Activated CD4-positive, alpha-beta T cell treated with anti-CD3 and anti-CD28 coated beads, Interleukin-2, amount 50 U/mL, for 4 hours (primary cell): ENCODE measurements at regions not wholly inside any gene's neighbourhood (a gene's known extent, or its start where the extent isn't known, plus 50 kb on each side); places are given as distances from the start of the nearest gene placed in this dataset.
A peak's percentile ranks its signal among the peaks of the same experiment; 100 is the strongest.
"Not testable (repeated sequence)": the region's sequence is repeated elsewhere in the genome, so short reads cannot be mapped to it uniquely, and the experiment has no call there.

Experiments used
- DNase-seq, 2 experiments: peaks; one replicate each; pipeline ENCODE4 v3.0.0-alpha.2; 2020

DNA sequence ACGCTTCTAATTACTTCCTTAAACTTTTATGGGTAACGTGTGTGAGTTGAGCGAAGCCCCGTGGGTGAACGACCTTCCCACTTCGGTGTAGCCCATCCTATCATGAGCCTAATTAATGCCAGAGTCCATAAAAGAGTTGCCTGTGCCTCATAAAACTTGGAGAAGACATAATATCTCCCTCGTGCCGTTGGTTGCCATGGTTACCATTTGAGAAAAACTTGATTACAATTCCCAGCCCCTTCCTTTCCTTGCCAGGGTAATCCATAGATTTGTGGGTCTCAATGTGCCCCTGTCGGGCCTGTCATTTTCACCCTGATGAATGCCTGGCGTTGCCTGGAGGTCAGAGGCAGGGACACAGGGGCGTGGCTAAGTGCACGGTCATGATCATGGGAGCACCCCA, 127.1 kb downstream of the GLRX3 start:
- DNase-seq, result no peak

DNA sequence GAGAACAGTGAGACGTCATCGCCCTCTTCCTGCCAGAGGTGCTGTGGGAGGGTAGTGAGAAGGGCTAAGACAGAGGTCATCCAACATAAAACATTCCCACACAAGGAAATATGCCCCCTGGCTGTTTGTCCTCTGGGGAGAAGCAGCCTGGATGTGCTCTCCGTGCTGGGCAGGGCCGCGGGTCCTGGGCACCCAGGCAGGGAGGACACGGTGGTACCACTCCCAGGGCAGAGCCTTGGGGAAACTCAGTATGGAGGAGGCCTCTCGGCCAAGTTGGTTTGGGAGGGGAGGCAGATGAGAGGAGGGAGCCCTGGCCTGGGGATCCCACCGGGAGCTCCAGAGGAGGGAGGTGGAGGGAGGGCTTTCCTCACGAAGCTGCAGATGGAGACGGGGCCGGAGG, 129.4 kb downstream of the GLRX3 start:
- DNase-seq, result no peak

GRCh38 chr10:130282492-130283218, 146.5 kb downstream of the GLRX3 start:
- no peak for DNase-seq

DNA sequence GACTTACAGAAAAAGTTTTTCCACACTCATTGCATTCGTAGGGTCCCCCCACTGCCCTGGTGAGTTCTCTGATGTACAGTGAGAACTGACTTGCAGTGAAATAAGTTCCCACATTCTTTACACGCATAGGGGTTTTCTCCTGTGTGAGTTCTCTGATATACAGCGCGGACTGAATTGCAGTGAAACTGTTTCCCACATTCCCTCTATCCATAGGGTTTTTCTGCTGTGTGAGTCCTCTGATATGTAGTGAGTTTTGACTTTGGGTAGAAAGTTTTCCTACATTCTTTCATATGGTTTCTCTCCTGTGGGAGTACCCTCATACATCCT, 147.0 kb downstream of the GLRX3 start:
- no peak for DNase-seq

GRCh38 chr10:130295761-130296160, 159.6 kb downstream of the GLRX3 start:
- DNase-seq, result not testable (repeated sequence)

DNA sequence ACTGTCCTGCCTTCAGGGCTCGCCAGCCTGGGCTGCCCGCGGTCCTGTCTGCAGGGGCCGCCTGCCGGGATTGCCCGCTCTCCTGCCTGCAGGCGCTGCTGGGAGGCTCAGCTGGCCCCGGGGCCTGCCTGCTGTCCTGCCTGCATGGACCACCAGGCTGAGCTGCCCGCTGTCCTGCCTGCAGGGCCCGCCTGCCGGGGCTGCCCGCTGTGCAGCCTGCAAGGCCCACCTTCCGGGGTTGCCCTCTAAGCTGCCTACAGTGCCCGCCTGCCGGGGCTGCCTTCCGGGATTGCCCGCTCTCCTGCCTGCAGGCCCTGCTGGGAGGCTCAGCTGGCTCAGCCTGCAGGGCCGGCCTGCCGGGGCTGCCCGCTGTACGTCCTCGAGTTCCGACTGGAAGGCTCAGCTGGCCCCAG, 164.4 kb downstream of the GLRX3 start:
- peak; percentile 13 to 32 for DNase-seq

DNA sequence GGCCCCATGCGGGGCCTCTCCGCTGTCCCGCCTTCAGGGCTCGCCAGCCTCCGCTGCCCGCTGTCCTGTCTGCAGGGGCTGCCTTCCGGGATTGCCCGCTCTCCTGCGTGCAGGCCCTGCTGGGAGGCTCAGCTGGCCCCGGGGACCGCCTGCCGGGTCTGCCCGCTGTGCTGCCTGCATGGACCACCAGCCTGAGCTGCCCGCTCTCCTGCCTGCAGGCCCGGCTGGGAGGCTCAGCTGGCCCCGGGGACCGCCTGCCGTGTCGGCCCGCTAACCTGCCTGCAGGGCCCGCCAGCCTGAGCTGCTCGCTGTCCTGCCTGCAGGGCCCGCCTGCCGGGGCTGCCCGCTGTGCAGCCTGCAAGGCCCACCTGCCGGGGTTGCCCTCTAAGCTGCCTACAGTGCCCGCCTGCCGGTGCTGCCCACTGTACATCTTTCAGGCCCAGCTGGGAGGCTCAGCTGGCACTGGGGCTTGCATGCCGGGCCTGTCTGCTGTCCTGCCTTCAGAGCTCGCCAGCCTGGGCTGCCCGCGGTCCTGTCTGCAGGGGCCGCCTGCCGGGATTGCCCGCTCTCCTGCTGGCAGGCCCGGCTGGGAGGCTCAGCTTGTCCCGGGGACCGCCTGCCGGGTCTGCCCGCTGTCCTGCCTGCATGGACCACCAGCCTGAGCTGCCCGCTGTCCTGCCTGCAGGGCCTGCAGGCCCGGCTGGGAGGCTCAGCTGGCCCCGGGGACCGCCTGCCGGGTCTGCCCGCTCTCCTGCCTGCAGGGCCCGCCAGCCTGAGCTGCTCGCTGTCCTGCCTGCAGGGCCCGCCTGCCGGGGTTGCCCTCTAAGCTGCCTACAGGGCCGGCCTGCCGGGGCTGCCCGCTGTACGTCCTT, 165.1 kb downstream of the GLRX3 start:
- peak; percentile 39 to 41 for DNase-seq

DNA sequence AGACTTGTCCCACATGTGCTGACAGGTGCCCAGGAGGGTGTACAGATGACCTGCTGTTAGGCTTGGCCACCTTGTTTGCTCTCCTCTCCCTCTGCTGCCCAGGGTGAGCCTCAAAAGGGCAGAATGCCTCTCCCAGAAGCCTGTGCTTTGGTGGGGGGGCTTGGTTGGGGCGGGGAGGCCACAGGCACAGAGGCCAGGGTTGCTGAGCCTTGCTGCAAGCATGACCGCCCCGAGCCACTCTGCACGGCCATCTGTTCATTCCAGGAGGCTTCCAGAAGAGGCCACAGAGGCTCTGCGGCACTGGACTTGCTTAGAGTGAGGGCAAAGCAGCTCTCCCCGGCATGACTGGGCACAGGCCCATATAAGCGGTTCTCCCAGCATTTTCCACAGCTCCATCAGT, 190.8 kb downstream of the GLRX3 start:
- DNase-seq, result no peak

DNA sequence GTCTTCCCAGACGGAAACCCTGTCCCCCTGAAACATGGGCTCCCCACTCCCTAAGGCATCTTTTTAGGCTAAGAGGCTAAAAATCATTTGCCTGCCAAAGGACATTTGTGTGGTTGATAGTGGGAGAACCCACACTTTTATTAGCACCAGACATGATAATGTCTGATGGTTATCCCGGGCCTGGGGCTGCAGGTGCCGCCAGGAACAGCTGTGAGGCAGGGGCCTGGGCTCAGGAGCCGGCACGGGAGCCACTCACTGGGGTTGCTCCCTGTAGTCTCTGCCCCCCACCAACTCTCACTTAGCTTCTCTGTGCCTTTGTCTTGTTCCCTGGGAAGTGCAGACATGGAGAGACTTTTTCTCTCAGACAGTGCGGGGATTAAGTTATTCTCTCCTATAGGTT, 193.6 kb downstream of the GLRX3 start:
- no peak for DNase-seq

GRCh38 chr10:130333185-130333584, 197.0 kb downstream of the GLRX3 start:
- DNase-seq, result no peak

- no peak for DNase-seq
Measured at GRCh38 chr10:130335336-130335735, 199.1 kb downstream of the GLRX3 start.

DNA sequence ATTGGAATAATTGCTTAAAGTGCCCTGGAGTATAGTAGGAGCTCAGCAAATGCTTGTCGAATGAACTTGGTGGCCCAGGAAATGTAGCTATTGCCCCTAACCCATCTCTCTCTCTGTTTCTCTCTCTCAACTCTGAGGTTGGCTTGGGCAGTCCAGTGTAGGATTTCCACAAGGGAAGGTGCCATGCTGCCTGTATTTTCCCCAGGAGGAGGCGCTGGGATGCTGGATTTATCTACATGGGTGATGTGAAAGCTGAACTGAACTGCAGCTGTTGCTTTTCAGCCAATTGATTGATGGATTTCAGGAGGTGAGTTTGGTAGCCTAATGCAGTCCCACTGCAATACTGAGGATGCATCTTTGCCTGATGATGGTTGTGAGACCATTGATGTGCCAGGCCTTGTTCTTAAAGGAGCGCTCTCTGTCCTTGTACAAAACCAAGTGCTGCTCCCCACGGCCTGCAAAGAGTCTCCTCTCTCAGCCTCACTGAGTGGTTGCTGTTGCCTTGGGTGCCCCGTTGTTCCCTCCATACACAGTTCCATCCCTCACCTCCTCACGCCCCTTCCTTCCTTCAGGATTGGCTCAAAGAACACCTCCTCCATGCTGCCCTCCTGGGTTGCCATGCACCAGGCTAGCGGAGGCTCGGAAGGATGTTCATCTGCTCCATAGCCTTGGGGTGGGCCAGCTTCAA, 200.6 kb downstream of the GLRX3 start:
- DNase-seq, result no peak

DNA sequence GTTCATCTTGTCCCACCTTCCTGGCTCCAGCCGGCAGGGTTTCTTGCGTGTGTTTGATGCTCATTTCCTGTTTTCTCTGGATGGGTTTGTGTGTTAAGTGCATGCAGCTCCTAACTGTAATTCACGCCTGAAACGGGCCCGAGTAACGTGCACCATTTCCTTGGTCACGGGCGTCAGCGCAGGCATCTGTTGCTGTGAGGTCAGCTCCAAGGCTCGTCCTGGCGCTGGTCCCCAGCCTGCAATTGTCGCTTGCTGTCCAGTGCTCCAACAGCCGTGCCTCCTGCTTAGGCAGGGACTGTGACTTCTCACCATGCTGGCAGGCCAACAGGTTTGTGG, 201.1 kb downstream of the GLRX3 start:
- DNase-seq, result no peak

- DNase-seq, result no peak
Measured at GRCh38 chr10:130337696-130338635, 201.8 kb downstream of the GLRX3 start.

GRCh38 chr10:130338636-130339024, 202.4 kb downstream of the GLRX3 start:
- no peak for DNase-seq

DNA sequence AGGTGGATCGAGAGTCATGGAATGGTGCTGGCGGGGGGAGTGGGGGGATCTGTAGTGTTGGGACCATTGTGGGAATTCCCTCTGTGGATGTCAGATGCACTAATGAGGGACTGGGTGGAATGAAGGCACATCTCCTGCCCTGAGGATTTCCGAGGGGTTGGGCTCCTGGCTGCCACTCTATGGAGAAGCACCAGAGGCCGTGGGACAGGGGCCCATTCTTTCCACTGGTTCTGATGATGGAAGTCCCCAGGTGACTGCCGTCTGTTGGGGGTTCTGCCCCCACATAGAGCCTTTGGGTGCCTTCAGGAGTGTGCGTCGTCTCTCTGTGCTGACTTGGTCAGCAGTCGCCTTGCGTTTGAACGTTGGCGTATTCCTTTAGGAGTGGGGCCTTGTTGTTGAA, 202.9 kb downstream of the GLRX3 start:
- no peak for DNase-seq

DNA sequence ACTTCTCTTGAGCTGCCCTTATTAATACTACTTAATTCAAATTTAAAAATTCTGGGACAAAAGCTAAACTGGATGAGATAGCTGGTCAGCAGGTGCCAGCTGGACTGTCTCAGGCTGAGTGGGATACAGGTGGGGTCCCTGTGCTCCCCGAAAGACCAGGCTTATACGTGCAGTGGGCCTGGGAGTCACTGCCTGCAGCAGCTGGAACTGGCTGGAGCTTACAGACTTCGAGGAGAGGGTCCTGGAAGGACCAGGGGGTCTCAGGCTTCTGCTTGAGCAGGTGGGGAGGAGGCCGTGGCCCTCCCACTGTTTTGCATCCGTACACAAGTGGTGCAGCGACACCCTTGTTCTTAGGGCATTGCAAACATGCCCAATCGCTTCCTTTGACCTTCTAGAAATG, 203.7 kb downstream of the GLRX3 start:
- no peak for DNase-seq

DNA sequence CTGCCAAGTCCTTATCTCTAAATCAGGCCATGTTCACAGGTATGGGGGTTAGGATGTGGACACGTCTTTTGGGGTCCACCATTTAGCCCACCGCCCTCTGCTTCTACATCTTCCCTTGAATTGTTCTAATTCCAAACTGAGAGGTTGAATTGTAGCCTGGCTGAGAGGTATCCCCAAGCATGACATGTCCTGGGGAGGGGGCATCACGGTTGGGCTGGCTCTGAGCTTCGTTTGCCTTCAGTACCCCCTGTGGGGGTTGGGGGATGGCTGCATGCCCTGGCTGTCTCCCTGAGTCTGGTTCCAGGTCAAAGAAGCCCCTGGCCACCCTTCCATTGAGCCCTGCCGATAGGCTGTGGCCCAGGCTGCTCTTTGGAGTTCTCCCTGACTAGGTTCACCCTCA, 204.6 kb downstream of the GLRX3 start:
- DNase-seq, result no peak

- no peak for DNase-seq
Measured at GRCh38 chr10:130341356-130341755, 205.2 kb downstream of the GLRX3 start.

DNA sequence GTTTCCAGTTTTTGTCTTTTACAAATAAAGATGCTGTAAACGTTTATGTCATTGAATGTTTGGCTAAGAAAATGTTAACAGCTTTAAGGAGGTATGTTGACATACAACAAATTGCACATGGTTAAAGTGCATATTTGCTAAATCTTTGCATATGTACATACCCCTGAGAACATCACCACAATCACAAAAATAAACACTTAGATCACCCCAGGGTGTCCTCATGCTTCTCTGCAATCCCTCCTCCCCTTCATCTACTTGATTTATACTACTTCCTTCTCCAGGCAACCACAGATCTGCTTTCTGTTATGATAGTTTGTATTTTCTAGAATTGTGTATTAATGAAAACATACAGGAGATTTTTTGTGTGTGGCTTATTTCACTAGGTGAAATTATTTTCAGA, 209.5 kb downstream of the GLRX3 start:
- no peak for DNase-seq

DNA sequence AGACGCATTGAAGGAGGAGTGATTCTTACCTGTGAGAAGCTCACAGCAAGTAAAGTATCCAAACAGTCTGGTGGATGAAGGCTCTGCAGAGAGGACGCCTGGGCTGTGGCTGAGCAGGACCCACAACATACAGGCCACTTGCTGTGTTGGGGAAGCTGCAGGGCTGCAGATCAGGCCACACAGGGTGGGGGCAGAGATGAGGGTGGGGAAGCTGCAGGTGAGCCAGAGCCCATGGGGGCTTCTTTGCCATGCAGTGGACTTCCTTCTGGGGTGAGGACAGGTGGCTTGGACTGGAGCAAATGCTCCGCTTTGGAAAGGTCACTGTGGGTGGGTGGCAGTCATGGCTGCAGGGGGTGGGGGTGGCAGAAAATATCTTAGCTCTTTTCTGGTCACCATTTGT, 214.8 kb downstream of the GLRX3 start:
- no peak for DNase-seq

DNA sequence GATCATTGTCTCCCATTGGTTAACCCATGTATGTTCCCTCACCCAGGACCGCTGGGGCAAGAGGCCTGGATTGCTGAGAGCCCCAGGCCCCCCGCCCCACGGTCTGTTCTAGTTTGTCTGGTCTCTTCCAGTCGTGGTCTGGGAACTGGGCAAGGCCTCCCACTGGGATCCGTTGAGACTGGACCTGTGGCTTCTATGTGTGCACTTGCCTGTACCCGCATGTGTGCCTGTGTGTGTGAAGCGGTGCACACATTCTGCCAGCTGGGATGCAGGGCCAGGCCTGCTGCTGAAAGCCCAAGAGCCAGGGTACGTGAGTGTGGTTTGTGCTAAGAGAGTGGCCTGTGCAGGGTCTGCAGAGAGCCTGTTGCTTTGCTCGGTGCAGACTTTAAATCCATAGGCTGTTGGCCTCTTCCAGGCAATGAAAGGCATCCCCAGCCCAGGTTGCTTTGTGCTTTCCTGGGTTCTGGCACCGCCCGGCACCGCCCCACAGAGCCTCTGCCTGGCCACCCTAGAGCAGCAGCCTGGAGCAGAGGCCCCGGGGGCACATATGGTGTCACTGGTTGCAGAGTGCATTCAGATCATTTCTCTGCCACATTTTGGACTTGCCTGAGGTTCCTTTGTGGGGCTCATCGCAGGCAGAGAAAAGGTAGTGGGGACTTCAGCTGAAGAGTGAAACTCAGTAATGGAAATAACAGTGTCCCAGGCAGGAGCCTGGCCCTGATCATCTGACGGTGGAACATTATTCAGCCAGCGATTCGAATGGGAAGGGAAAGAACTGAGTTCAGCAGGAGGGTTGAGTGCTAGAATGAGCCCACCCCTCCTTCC, 215.5 kb downstream of the GLRX3 start:
- DNase-seq, result no peak
